ENCODE measurements at regions not wholly inside any gene's neighbourhood (a gene's known extent, or its start where the extent isn't known, plus 50 kb on each side); places are given as distances from the start of the nearest gene placed in this dataset.

DNA sequence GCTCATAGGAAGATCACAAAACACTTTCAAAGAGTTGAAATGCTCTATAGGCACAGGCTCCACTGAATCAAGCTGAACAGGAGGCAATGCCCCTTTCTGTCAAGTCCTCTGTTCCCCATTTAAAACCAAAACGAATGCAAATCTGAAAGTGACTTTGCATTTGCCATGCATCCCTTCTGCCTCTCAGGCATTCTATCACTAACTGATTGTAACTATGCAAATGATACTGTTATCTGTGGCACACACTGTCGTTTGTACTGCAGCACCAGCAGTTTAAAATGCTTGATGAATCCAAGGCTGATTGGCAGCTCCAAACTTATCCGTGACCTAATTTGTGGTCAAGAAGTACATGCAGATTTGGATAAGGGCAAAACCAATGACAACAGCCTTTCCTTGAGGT lies 1067.5 kb upstream of the MAP3K7 start:
- no peak for TF ChIP-seq EZH2 (IDR thresholded peaks at IDR 0.05; ENCODE audit: low read depth)
- TF ChIP-seq, protein P1, sequence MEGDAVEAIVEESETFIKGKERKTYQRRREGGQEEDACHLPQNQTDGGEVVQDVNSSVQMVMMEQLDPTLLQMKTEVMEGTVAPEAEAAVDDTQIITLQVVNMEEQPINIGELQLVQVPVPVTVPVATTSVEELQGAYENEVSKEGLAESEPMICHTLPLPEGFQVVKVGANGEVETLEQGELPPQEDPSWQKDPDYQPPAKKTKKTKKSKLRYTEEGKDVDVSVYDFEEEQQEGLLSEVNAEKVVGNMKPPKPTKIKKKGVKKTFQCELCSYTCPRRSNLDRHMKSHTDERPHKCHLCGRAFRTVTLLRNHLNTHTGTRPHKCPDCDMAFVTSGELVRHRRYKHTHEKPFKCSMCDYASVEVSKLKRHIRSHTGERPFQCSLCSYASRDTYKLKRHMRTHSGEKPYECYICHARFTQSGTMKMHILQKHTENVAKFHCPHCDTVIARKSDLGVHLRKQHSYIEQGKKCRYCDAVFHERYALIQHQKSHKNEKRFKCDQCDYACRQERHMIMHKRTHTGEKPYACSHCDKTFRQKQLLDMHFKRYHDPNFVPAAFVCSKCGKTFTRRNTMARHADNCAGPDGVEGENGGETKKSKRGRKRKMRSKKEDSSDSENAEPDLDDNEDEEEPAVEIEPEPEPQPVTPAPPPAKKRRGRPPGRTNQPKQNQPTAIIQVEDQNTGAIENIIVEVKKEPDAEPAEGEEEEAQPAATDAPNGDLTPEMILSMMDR (conservative IDR thresholded peaks at IDR 0.05) = no peak
